HL-60 (cell line): ENCODE measurements at regions not wholly inside any gene's neighbourhood (a gene's known extent, or its start where the extent isn't known, plus 50 kb on each side); places are given as distances from the start of the nearest gene placed in this dataset.

ENCODE experiments used
- DNase-seq, 2 experiments: peaks; one replicate each; pipeline ENCODE4 v3.0.0-alpha.2; 2010 to 2020; ENCODE audit warnings: low read depth in 1 of 2, low spot score in 1 of 2
- H3K27ac ChIP-seq: fragments of 250-450 bp; sonication (Bioruptor Pico); replicated peaks from 2 replicates; pipeline ENCODE4 v1.5.1; 2020; ENCODE audit warnings: mild to moderate bottlenecking, moderate library complexity
- H3K27me3 ChIP-seq: fragments of 250-450 bp; sonication (Bioruptor Pico); 2 replicates; pipeline ENCODE4 v1.5.1; 2021; ENCODE audit warnings: mild to moderate bottlenecking, moderate library complexity; ENCODE audit not compliant: insufficient read depth, poor library complexity, severe bottlenecking
- H3K4me3 ChIP-seq: replicated peaks from 2 replicates; pipeline ENCODE4 v1.5.1; 2011; ENCODE audit warnings: mild to moderate bottlenecking, control low read depth, low read length; ENCODE audit not compliant: insufficient read depth
- CTCF ChIP-seq: IDR thresholded peaks from one replicate; pipeline ENCODE4 v1.5.1; 2011; ENCODE audit warnings: low read length, control low read depth, inconsistent platforms; ENCODE audit not compliant: insufficient read depth
- GABPA ChIP-seq: IDR thresholded peaks from 2 replicates; pipeline ENCODE4 v1.6.1; 2012; ENCODE audit warnings: low read depth
- POLR2AphosphoS5 ChIP-seq: IDR thresholded peaks from 2 replicates; pipeline ENCODE4 v1.6.1; 2012; ENCODE audit warnings: low read depth
- REST ChIP-seq: IDR thresholded peaks from 2 replicates; pipeline ENCODE4 v1.6.1; 2012; ENCODE audit warnings: low read depth; ENCODE audit not compliant: insufficient replicate concordance
- SPI1 ChIP-seq: IDR thresholded peaks from 2 replicates; pipeline ENCODE4 v1.6.1; 2012; ENCODE audit warnings: low read depth, mild to moderate bottlenecking, borderline replicate concordance

- DNase-seq, result no peak
- H3K27me3 ChIP-seq, result no peaks in the 10 kb centered on the region
Measured at GRCh38 chr16:79360267-79360666, 240.3 kb downstream of the MAF start.

DNA sequence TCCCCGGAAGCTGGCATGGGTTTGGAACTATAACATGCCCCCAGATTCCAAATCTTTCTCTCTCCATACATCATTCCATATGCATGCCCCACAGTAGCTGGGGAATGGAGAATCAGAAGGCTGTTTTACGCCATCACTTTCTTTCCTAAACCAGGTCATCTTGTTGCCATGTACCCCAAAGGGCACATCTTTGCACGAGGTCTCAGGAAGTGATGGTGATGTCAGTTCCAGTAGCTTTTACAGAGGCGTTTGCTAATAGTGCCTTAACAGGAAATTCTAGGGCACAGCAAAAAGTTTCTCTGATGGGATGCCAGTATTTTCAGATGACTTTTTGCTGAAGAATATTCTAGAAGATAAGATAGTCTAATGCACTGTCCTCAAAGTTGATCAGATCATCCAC lies 241.5 kb downstream of the MAF start:
- no peak for TF ChIP-seq REST
- TF ChIP-seq CTCF, result no peak
- no peak for TF ChIP-seq POLR2AphosphoS5
- TF ChIP-seq SPI1, result no peak
- TF ChIP-seq GABPA, result no peak
- no peak overlapping the region for H3K4me3 ChIP-seq
- H3K27me3 ChIP-seq, result no peaks in the 10 kb centered on the region
- H3K27ac ChIP-seq, result no peak overlapping the region
- no peak for DNase-seq

More at GRCh38 chr16:79360267-79360666, 240.3 kb downstream of the MAF start:
- Histone ChIP-seq H3K27ac (no peak overlapping the region), H3K4me3 (no peak overlapping the region)
- TF ChIP-seq GABPA (no peak), POLR2AphosphoS5 (no peak), SPI1 (no peak), CTCF (no peak), REST (no peak)

DNA sequence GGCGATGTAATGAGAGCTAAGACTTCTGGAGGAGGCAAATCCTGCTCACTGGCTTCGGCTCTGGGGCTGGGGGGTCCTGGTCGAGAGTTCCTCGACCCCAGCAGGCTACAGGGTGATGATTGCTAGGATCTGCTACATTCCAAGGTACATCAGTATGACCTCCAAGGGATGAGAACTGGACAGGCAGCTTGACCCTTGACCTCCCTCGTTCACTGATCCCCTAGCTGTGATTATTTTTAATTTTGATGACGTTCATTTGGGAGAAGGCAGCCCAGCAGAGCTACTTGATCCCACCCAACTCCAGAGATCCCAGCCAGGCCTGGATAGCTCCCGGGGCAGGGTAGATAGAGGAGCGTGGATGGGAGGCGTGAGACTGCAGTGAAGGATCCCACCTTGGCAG lies 242.3 kb downstream of the MAF start:
- H3K27ac ChIP-seq, result no peak overlapping the region
- H3K4me3 ChIP-seq, result no peak overlapping the region
- no peaks in the 10 kb centered on the region for H3K27me3 ChIP-seq
- DNase-seq, result no peak
- TF ChIP-seq GABPA (no peak), REST (no peak), SPI1 (no peak), CTCF (no peak), POLR2AphosphoS5 (no peak)
